GM21737 (cell line): ENCODE measurements at regions not wholly inside any gene's neighbourhood (a gene's known extent, or its start where the extent isn't known, plus 50 kb on each side); places are given as distances from the start of the nearest gene placed in this dataset.

Source experiments
- ATAC-seq: cut with Tn5 transposase; IDR thresholded peaks from one replicate; pipeline ENCODE4 v1.9.1; 2021; ENCODE audit warnings: mild to moderate bottlenecking, moderate library complexity; ENCODE audit not compliant: unreplicated experiment

DNA sequence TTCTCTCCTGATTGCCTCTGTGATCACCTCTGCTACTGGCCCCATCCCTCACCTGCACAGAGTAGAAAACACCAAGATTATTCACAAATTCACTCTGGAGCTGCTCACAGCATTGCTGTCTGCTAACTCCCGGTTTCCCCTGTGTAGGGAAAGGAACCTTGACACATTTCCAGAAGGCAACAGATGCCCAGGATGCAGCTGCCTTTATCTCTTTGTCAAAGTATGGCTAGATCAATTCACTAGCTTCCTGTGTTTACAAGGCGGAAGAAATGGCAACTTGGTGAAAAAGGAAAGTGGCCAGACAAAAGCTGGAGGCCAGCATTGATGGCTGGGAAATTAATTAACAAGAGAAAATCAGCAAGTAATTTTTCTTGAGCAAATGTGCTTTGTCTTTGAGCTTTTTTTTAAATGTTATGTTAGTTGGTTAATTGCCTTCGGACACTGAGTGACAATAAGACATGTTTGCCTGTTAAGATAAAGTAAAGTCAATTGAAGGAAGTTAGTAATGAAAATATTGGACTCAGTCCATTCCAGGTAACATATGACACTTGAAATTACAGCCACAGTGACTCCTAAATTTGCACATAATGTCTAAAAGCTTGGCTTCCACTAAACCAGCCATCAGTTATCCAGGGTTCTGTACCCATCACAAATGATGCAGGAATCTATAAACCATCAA lies 394.6 kb upstream of the IL12A start:
- no peak for ATAC-seq

DNA sequence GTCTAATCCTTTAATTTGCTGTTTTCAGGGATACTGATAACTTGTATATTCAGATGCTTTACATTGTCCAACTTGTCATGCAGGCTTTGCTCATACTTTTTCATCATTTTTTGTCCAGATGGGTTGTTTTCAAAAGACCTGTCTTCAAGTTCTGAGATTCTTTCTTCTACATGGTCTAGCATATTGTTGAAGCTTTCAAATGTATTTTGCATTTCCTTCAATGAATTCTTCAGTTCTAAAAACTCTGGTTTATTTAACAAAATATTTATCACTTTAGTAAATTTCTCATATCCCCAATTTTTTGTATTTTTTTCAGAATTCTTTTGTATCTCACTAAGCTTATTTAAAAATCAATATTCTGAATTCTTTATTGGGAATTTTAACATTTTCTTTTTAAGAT lies 388.3 kb upstream of the IL12A start:
- no peak for ATAC-seq

GRCh38 chr3:159604151-159604581 lies 384.5 kb upstream of the IL12A start:
- ATAC-seq: no peak

- no peak for ATAC-seq
Measured at GRCh38 chr3:159605101-159605500, 383.5 kb upstream of the IL12A start.

DNA sequence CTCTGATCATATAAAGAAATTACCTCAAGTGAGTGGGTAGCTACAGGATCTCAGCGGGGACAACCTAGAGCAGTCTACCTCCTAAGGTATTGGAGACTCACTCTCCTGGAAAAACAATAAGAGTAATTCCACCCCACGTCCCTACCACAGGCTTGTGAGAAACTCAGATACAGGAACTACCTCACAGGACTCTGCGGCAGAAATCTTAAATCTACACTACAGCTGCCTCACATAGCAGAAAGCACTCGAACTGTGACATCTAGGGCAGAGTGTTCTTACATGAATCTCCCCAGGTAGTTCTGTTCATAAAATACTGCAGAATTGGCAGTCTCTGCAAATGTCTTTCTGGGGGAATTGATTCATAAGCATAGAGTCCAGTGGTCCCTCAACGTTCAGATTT lies 382.9 kb upstream of the IL12A start:
- no peak for ATAC-seq

GRCh38 chr3:159607856-159608255 lies 380.8 kb upstream of the IL12A start:
- ATAC-seq: no peak

- no peak for ATAC-seq
Measured at GRCh38 chr3:159608311-159608710, 380.3 kb upstream of the IL12A start.

GRCh38 chr3:159609625-159610024 lies 379.0 kb upstream of the IL12A start:
- ATAC-seq: no peak

GRCh38 chr3:159616234-159616825 lies 372.3 kb upstream of the IL12A start:
- no peak for ATAC-seq

DNA sequence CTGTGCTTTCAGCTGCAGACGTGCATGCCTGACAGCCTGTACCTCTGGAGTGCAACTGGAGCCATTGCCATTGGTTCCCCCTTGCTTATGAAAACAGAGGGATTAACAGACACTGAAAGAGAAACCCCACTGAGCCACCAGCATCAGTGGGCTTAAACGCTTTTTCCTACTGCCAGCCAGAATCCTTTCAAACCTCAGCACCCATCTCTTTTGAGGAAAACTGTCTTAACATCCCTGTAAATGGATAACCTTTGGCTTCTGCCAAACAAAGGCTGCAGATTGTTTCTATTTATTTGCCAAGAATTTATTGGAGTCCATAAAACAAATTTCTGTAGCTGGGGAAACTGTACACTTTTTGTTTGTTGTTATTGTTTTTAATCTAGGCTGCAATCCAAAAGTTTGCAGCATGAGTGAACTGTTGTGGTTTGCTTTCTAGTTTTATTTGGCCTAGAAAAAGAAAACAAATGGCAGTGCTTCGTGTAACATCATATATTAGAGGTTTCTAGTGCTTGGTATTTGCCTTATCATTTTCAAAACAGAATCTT lies 369.2 kb upstream of the IL12A start:
- ATAC-seq: no peak

GRCh38 chr3:159620281-159620680 lies 368.4 kb upstream of the IL12A start:
- ATAC-seq: no peak

DNA sequence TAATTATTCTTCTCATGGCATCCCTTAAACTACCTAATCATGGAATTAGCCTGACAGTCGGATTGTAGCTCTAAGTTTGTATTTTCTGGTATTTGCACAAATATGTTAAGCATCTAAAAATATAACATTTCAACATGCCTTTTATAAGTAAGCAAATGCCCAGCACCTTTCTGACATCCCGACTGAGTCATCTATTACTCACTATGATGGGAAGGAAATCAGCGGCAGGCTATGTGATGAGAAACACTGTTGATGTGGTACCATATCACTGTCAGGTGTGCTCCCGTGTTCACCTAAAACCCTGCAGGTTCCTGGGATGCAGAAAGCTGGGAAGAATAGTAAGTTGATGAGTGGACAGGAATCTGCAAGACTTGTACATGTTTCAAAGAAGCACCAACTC lies 367.8 kb upstream of the IL12A start:
- no peak for ATAC-seq

DNA sequence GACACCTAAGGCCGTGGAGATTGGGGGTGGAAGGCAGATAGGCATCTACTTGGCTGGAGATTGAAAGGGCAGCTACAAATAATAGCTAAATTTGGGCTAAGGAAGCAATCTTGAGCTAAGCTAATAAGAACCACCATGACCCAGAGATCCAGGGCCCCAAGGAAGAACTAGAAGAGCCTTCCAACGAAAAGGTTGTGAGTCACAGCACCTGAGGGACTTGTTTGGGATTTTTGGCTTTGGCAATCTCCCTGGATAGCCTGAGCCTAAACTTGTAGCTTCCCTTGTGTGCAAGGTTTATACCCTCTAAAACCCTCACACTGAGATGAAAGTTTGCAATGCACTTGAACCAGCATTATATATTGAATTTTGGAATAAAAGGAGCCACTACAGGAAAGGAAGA lies 364.0 kb upstream of the IL12A start:
- ATAC-seq: no peak

- ATAC-seq: no peak
Measured at GRCh38 chr3:159625594-159625993, 363.0 kb upstream of the IL12A start.

DNA sequence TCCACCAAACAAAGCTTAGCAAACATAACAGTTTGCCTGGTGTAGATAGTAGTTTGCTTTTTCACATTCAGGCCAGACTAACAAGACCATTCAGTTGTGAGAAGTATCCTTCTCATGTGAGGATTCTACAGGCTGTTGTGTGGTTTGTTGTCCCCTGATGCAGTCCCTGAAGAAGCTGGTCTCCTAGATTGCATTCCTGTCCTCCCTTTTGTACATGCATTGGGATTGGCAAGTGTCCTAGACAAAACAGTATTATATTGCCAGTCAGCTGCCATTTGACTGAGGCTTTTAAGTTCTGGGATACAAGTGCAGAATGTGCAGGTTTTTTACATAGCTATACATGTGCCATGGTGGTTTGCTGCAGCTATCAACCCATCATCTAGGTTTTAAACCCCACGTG lies 362.0 kb upstream of the IL12A start:
- no peak for ATAC-seq

- no peak for ATAC-seq
Measured at GRCh38 chr3:159627229-159627628, 361.4 kb upstream of the IL12A start.

DNA sequence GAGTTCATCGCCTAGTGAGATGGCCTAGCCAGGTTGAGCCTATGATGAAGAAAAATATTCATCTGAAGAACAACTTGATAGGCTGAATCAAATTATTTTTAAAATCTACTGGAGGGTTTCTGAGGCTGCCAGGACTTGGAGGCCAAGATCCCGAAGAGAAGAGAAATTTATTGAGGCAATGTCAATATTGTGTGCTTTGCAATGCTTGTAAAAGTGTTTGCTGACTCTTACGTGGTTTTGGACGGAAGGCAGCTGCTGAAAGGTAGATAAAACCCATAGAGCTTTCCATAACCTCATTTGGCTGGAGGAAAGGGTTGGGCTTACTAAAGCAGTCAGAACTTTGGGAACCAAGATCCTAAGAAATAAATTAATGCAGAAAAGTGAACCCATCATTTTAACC lies 361.0 kb upstream of the IL12A start:
- no peak for ATAC-seq

GRCh38 chr3:159629329-159630084 lies 359.1 kb upstream of the IL12A start:
- no peak for ATAC-seq

DNA sequence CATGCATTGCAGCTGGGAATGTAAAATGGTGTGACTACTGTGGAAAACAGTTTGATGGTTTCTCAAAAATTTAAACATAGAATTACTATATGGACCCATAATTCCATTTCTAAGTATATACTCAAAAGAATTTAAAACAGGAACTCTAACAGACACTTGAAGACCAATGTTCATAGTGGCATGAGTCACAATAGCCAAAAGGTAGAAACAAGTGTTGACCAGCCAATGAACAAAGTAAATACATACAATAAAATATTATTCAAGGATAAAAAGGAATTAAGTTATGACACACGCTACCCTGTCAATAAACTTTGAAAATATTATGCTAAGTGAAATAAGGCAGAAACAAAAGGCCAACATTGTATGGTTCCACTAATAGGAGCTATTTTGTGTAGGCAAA lies 357.4 kb upstream of the IL12A start:
- ATAC-seq: no peak

DNA sequence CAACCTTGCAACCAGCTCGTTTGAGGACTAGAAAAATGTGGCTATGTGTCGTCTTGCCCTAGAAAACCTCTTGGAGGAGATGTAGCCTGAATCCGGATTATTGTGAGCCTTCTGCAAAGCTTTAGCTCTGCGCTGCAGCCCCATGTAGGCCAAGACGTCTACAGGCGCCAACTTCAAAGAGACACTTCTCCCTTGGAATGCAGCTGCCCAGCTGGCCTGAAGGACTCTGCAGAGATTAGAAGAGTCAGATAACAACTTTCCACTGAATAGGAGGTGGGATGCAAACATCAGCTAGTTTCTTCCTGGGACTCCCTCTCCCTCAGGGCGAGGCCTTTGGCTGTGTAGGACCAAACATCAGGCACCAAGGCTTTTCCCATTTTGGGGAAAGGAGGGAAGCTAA lies 356.5 kb upstream of the IL12A start:
- ATAC-seq: no peak

DNA sequence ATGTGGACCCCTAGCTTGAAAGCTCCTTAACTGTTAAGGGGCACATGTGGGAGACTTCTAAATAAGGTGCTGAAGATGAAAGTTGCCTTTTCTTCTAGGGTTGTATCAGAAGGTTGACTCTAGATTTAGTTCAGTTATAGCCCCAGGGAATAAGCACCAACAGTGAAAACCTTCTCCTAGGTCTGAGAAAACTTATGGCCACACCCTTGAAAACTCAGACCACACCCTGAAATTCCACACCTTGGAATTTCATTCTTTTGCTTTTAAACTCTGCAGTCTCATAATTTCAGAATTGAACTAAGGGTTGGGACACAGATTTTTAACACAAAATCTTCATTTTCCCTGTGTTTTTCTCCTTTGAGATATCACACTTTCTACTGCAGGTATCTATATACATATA lies 355.8 kb upstream of the IL12A start:
- ATAC-seq: no peak

- no peak for ATAC-seq
Measured at GRCh38 chr3:159634483-159634882, 354.2 kb upstream of the IL12A start.
